IMR-90 (cell line): ENCODE measurements at regions not wholly inside any gene's neighbourhood (a gene's known extent, or its start where the extent isn't known, plus 50 kb on each side); places are given as distances from the start of the nearest gene placed in this dataset.

ENCODE experiments used
- MAZ ChIP-seq: IDR thresholded peaks from 2 replicates; pipeline ENCODE4 v1.6.1; 2012; ENCODE audit warnings: low read depth, mild to moderate bottlenecking, low read length, improper control_type of control experiment, moderate library complexity, borderline replicate concordance
- POLR2A ChIP-seq: IDR thresholded peaks from 2 replicates; pipeline ENCODE4 v1.6.1; 2012; ENCODE audit warnings: mild to moderate bottlenecking, low read depth, low read length
- TF ChIP-seq, protein P1 (sequence below): conservative IDR thresholded peaks from 2 replicates; pipeline ENCODE4 v1.5.1; 2012; ENCODE audit warnings: mild to moderate bottlenecking, low read depth, low read length, improper control_type of control experiment
- TF ChIP-seq, protein P2 (sequence below): fragments of 150-350 bp; IDR thresholded peaks from 2 replicates; pipeline ENCODE4 v1.6.1; 2017; ENCODE audit warnings: mild to moderate bottlenecking, antibody characterized with exemption, low read length, low read depth

- no peak for TF ChIP-seq MAZ
- TF ChIP-seq, protein P1, sequence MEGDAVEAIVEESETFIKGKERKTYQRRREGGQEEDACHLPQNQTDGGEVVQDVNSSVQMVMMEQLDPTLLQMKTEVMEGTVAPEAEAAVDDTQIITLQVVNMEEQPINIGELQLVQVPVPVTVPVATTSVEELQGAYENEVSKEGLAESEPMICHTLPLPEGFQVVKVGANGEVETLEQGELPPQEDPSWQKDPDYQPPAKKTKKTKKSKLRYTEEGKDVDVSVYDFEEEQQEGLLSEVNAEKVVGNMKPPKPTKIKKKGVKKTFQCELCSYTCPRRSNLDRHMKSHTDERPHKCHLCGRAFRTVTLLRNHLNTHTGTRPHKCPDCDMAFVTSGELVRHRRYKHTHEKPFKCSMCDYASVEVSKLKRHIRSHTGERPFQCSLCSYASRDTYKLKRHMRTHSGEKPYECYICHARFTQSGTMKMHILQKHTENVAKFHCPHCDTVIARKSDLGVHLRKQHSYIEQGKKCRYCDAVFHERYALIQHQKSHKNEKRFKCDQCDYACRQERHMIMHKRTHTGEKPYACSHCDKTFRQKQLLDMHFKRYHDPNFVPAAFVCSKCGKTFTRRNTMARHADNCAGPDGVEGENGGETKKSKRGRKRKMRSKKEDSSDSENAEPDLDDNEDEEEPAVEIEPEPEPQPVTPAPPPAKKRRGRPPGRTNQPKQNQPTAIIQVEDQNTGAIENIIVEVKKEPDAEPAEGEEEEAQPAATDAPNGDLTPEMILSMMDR: no peak
- TF ChIP-seq POLR2A: no peak
- TF ChIP-seq, protein P2, sequence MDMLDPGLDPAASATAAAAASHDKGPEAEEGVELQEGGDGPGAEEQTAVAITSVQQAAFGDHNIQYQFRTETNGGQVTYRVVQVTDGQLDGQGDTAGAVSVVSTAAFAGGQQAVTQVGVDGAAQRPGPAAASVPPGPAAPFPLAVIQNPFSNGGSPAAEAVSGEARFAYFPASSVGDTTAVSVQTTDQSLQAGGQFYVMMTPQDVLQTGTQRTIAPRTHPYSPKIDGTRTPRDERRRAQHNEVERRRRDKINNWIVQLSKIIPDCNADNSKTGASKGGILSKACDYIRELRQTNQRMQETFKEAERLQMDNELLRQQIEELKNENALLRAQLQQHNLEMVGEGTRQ: no peak
These were observed 264.2 kb upstream of the KITLG start for GRCh38 chr12:88844426-88844825.
